Thyroid gland (tissue), 4 donors: ENCODE measurements at regions not wholly inside any gene's neighbourhood (a gene's known extent, or its start where the extent isn't known, plus 50 kb on each side); places are given as distances from the start of the nearest gene placed in this dataset.

Source experiments
- CTCF ChIP-seq, 6 experiments: fragments of 200-600 bp in 3 of 6; fragments of 450-650 bp in 3 of 6; sonication (generic) in 3 of 6; IDR thresholded peaks; one replicate each; pipeline ENCODE4 v1.5.1; 2016 to 2019; ENCODE audit warnings: antibody characterized with exemption in 6 of 6, mild to moderate bottlenecking in 2 of 6, inconsistent platforms in 1 of 6, moderate library complexity in 1 of 6
- POLR2A ChIP-seq, 2 donors: fragments of 450-650 bp; IDR thresholded peaks; one replicate each; pipeline ENCODE4 v1.6.1; 2017; ENCODE audit warnings: antibody characterized with exemption in 2 of 2, mild to moderate bottlenecking in 2 of 2, moderate library complexity in 1 of 2

- no peak for TF ChIP-seq POLR2A (IDR thresholded peaks at IDR 0.05)
- no peak for TF ChIP-seq CTCF (IDR thresholded peaks at IDR 0.05)
These were observed 101.9 kb downstream of the HTR1A start for GRCh38 chr5:63860379-63860778.
